Activated CD8-positive, alpha-beta T cell treated with anti-CD3 and anti-CD28 coated beads for 36 hours (primary cell): ENCODE measurements at regions not wholly inside any gene's neighbourhood (a gene's known extent, or its start where the extent isn't known, plus 50 kb on each side); places are given as distances from the start of the nearest gene placed in this dataset.

Experiments used
- ATAC-seq: fragments of 200-7000 bp; cut with Tn5 transposase; one replicate; pipeline ENCODE4 v1.10.0; 2021; ENCODE audit warnings: mild to moderate bottlenecking, moderate library complexity
- CTCF ChIA-PET: fragments of 350-600 bp; sonication (Branson Sonifier 250); formaldehyde crosslinking; loops from one replicate; lab custom pipeline; 2021; ENCODE audit warnings: antibody characterized with exemption; lab: Charles Lee
- POLR2A ChIA-PET: fragments of 350-600 bp; sonication (Branson Sonifier 250); formaldehyde crosslinking; loops from one replicate; lab custom pipeline; 2021; ENCODE audit warnings: antibody characterized with exemption; lab: Charles Lee
- DNase-seq: peaks from one replicate; pipeline ENCODE4 v3.0.0-alpha.2; 2020
- H3K27ac Mint-ChIP-seq: one replicate; pipeline ENCODE4 v1.8.0; 2021; ENCODE audit warnings: mild to moderate bottlenecking, mixed read lengths
- H3K27me3 Mint-ChIP-seq: one replicate; pipeline ENCODE4 v1.8.0; 2021; ENCODE audit warnings: mixed read lengths
- H3K36me3 Mint-ChIP-seq: one replicate; pipeline ENCODE4 v1.8.0; 2021; ENCODE audit warnings: low read depth, mixed read lengths
- H3K4me1 Mint-ChIP-seq: one replicate; pipeline ENCODE4 v1.8.0; 2021; ENCODE audit warnings: low read depth, mixed read lengths
- H3K4me3 Mint-ChIP-seq: one replicate; pipeline ENCODE4 v1.8.0; 2021; ENCODE audit warnings: mild to moderate bottlenecking, moderate library complexity, mixed read lengths
- H3K9me3 Mint-ChIP-seq: one replicate; pipeline ENCODE4 v1.8.0; 2021; ENCODE audit warnings: mixed read lengths
- CTCF ChIP-seq: fragments of 200-600 bp; IDR thresholded peaks from one replicate; pipeline ENCODE4 v1.8.0; 2022; ENCODE audit warnings: antibody characterized with exemption, mild to moderate bottlenecking
- intact Hi-C: fragments of 100-400 bp; cut with micrococcal nuclease; formaldehyde crosslinking; loops from one replicate; pipeline ENCODE4 v1.10.0; 2022

- Mint-ChIP-seq H3K27ac (no peak overlapping the region), H3K9me3 (peaks cover 8% of the 10 kb centered on the region), H3K4me3 (no peak overlapping the region), H3K36me3 (no peaks in the 10 kb centered on the region), H3K27me3 (no peaks in the 10 kb centered on the region), H3K4me1 (no peaks in the 10 kb centered on the region)
- DNase-seq (no peak), ATAC-seq (no peak)
- CTCF ChIA-PET: no interaction called here
- no peak for TF ChIP-seq CTCF
- intact Hi-C loops: no loop called here
- POLR2A ChIA-PET: no interaction called here
Measured at GRCh38 chr14:28936601-28937000, 170.0 kb downstream of the FOXG1 start.

GRCh38 chr14:28941758-28942157, 175.2 kb downstream of the FOXG1 start:
- Mint-ChIP-seq H3K27me3 (no peaks in the 10 kb centered on the region), H3K4me3 (no peak overlapping the region), H3K36me3 (no peaks in the 10 kb centered on the region), H3K9me3 (peaks cover 3% of the 10 kb centered on the region), H3K4me1 (no peaks in the 10 kb centered on the region), H3K27ac (no peak overlapping the region)
- ATAC-seq (no peak), DNase-seq (no peak)
- intact Hi-C loops: no loop called here
- ChIA-PET POLR2A (no interaction called here), CTCF (no interaction called here)
- TF ChIP-seq CTCF: no peak

GRCh38 chr14:28944605-28945004, 178.0 kb downstream of the FOXG1 start:
- intact Hi-C loops: no loop called here
- no peaks in the 10 kb centered on the region for H3K36me3 Mint-ChIP-seq

GRCh38 chr14:28946267-28946666, 179.7 kb downstream of the FOXG1 start:
- Mint-ChIP-seq H3K4me1 (no peaks in the 10 kb centered on the region), H3K4me3 (no peak overlapping the region), H3K27me3 (no peaks in the 10 kb centered on the region), H3K27ac (no peak overlapping the region), H3K36me3 (no peaks in the 10 kb centered on the region), H3K9me3 (peaks cover 9% of the 10 kb centered on the region)
- DNase-seq (no peak), ATAC-seq (no peak)
- ChIA-PET CTCF (no interaction called here), POLR2A (no interaction called here)
- intact Hi-C loops: no loop called here
- TF ChIP-seq CTCF: no peak

More at GRCh38 chr14:28944605-28945004, 178.0 kb downstream of the FOXG1 start:
- TF ChIP-seq CTCF: no peak
- no peak for DNase-seq
- peaks cover 4% of the 10 kb centered on the region for H3K9me3 Mint-ChIP-seq
- H3K4me1 Mint-ChIP-seq: no peaks in the 10 kb centered on the region
- H3K27ac Mint-ChIP-seq: no peak overlapping the region
- CTCF ChIA-PET: no interaction called here
- POLR2A ChIA-PET: no interaction called here
- H3K4me3 Mint-ChIP-seq: no peak overlapping the region
- H3K27me3 Mint-ChIP-seq: no peaks in the 10 kb centered on the region
- ATAC-seq: no peak

- Mint-ChIP-seq H3K27ac (no peak overlapping the region), H3K4me1 (no peaks in the 10 kb centered on the region), H3K27me3 (no peaks in the 10 kb centered on the region), H3K36me3 (no peaks in the 10 kb centered on the region), H3K4me3 (no peak overlapping the region), H3K9me3 (peaks cover 13% of the 10 kb centered on the region)
- ChIA-PET CTCF (no interaction called here), POLR2A (interaction anchor here (0.6 kb wide), 1 partner anchor 213 kb away, joined by 3 read pairs; no protein-coding TSS in a partner anchor)
- ATAC-seq (no peak), DNase-seq (no peak)
- no peak for TF ChIP-seq CTCF
- intact Hi-C loops: no loop called here
Measured at GRCh38 chr14:28949503-28949902, 182.9 kb downstream of the FOXG1 start.
